ENCODE measurements at regions not wholly inside any gene's neighbourhood (a gene's known extent, or its start where the extent isn't known, plus 50 kb on each side); places are given as distances from the start of the nearest gene placed in this dataset.
"Not testable (repeated sequence)": the region's sequence is repeated elsewhere in the genome, so short reads cannot be mapped to it uniquely, and the experiment has no call there.

- no peak for TF ChIP-seq CTCF (IDR thresholded peaks at IDR 0.05; ENCODE audit: control insufficient read depth, insufficient read depth, low read depth, low read length, missing control alignments)
- no peak overlapping the region for H3K4me3 ChIP-seq (ENCODE audit: control insufficient read depth, low read depth, low read length)
- DNase-seq (ENCODE audit: low read depth): no peak
Measured at GRCh38 chr4:36601864-36602495, 320.6 kb downstream of the DTHD1 start.

GRCh38 chr4:36609661-36610060, 328.2 kb downstream of the DTHD1 start:
- no peak overlapping the region for H3K4me3 ChIP-seq (ENCODE audit: control insufficient read depth, low read depth, low read length)
- DNase-seq (ENCODE audit: low read depth): no peak
- TF ChIP-seq CTCF (IDR thresholded peaks at IDR 0.05; ENCODE audit: control insufficient read depth, insufficient read depth, low read depth, low read length, missing control alignments): no peak

- H3K4me3 ChIP-seq (ENCODE audit: control insufficient read depth, low read depth, low read length): no peak overlapping the region
- no peak for DNase-seq (ENCODE audit: low read depth)
- no peak for TF ChIP-seq CTCF (IDR thresholded peaks at IDR 0.05; ENCODE audit: control insufficient read depth, insufficient read depth, low read depth, low read length, missing control alignments)
Measured at GRCh38 chr4:36610628-36611027, 329.2 kb downstream of the DTHD1 start.

GRCh38 chr4:36613142-36613541, 331.7 kb downstream of the DTHD1 start:
- not testable (repeated sequence) for H3K4me3 ChIP-seq (ENCODE audit: control insufficient read depth, low read depth, low read length)

GRCh38 chr4:36614011-36614410, 332.6 kb downstream of the DTHD1 start:
- no peak overlapping the region for H3K4me3 ChIP-seq (ENCODE audit: control insufficient read depth, low read depth, low read length)
- no peak for DNase-seq (ENCODE audit: low read depth)
- no peak for TF ChIP-seq CTCF (IDR thresholded peaks at IDR 0.05; ENCODE audit: control insufficient read depth, insufficient read depth, low read depth, low read length, missing control alignments)

More at GRCh38 chr4:36613142-36613541, 331.7 kb downstream of the DTHD1 start:
- DNase-seq (ENCODE audit: low read depth): not testable (repeated sequence)

- no peak for TF ChIP-seq CTCF (IDR thresholded peaks at IDR 0.05; ENCODE audit: control insufficient read depth, insufficient read depth, low read depth, low read length, missing control alignments)
- no peak overlapping the region for H3K4me3 ChIP-seq (ENCODE audit: control insufficient read depth, low read depth, low read length)
- no peak for DNase-seq (ENCODE audit: low read depth)
Measured at GRCh38 chr4:36618102-36618501, 336.7 kb downstream of the DTHD1 start.

GRCh38 chr4:36624030-36624429, 342.6 kb downstream of the DTHD1 start:
- H3K4me3 ChIP-seq (ENCODE audit: control insufficient read depth, low read depth, low read length): no peak overlapping the region
- no peak for TF ChIP-seq CTCF (IDR thresholded peaks at IDR 0.05; ENCODE audit: control insufficient read depth, insufficient read depth, low read depth, low read length, missing control alignments)

More at GRCh38 chr4:36624030-36624429, 342.6 kb downstream of the DTHD1 start:
- DNase-seq (ENCODE audit: low read depth): no peak
